ENCODE measurements at regions not wholly inside any gene's neighbourhood (a gene's known extent, or its start where the extent isn't known, plus 50 kb on each side); places are given as distances from the start of the nearest gene placed in this dataset.

DNA sequence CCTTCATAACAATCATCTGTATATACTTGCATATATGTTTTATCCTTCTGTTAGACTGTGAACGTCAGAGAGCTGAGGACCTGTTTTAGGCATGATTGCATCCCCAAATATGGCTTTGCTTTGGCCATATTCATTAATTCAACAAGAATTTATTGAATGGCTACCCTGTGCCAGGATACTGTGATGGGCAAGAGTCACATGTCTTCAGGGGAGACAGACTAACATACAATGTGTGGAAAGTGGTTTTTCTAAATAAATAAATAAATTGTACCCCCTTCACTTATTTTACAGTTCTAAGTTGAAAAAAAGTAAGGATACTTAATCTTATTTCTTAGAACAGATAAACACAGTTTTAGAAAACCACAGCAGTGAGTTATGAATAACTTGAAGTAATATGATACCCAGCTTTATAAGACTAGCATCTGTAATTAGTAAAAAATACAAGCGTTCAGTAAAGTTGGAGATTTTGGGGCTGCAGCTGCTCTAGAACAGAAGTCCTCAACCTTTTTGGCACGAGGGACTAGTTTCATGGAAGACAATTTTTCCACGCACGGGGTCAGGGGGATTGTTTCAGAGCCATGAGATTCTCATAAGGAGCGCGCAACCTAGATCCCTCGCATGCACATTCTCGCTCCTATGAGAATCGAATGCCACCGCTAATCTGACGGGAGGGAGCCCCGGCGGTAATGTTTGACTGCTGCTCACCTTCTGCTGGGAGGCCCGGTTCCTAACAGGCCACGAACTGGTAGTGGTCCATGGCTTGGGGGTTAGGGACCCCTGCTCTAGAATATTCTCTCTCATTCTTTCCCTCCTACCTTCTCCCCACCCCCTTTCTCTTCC is 89.4 kb upstream of the MTPN start:
- no peak for DNase-seq (ENCODE audit: low spot score)

DNA sequence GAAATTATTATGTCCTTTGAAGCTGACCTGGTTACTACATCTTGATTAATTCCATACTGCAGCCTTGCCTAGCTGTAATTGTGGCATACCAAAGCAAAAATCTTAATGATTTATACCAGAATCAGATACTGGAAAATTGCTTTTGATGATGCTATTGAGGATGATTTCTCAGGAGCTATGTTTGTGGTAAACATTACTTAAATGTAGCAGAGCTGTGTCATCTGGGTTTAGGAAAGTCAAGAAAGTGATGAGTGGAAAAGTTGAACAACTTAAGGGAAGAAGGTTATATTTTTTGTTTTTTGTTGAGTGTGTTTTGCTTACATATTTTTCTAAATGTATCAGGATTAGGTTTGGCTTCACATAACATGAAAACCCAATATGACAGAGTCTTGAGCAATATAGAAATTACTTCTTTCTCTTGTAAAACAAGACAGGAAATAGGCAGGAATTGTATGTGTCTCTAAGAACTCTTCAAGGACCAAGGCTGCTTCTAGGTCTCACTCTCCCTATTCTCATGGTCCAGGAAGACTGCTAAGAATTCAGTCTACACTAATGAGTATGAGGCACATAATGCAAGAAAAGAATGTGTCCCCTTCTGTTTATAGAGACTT is 87.6 kb upstream of the MTPN start:
- DNase-seq (ENCODE audit: low spot score) = no peak

DNA sequence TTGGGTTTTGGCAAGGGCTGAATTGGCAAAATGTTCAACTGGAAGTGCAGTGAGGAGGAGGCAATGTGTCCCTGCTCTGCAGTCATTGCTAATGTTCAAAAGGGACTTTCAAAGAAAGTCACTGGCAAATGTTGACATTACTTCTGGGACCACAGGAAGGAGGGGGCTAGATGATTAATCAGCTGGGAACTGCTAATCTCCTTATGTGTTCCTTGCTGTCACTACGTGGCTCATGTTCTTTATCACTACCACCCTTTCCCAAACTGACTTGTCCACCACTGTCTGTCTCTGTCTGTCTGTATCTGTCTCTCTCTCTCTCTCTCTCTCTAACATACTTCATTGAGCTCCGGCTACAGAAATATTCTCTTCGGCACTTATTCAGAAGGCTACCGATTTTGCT is 86.9 kb upstream of the MTPN start:
- no peak for DNase-seq (ENCODE audit: low spot score)

DNA sequence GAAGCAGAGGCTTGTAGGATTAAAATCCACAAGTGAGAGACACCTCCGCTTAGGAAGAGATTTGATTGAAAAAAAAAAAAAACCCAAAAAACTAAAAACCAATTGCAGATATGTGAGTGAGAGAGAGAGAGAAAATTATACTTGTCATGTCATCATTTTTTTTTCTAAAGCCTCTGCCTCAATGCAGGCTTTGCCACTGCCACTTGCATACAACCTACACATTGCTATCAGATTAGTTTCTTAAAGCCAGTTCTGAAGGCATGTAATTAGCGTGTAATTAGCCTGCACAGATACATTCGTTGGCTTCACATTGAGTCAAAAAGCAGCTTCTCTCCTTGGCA is 86.1 kb upstream of the MTPN start:
- no peak for DNase-seq (ENCODE audit: low spot score)

DNA sequence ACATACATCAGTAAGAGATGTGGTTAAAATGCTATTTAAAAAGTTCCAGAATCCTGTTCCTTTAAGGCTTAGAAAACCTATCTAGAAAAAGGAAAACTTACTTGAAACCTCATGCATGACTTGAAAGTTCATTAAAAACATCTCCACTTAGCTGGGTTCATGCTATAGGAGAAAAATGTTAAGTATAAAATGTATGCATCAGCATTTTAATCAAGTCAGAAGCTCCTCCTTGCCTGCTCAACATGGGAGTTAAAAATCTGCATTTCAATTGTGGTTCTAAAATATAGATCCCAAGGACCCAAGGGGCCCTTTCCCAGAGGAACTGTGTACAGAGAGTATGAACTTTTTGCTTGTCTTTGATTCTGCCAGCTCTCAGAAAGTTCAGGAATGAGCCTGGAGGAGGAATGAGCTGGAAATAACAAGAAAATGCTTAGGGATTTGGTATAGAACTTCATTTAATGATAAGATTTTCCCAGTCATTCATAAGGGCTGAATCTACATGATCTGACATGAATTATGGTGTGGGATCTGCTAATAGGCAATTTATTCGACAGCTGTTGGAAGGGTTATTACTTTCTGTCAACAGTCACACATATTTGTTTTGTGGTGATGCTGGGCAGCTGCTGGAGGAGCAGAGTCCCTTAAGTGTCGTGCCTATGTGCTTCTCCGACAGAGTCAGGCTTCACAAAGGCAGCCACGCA is 85.6 kb upstream of the MTPN start:
- no peak for DNase-seq (ENCODE audit: low spot score)

DNA sequence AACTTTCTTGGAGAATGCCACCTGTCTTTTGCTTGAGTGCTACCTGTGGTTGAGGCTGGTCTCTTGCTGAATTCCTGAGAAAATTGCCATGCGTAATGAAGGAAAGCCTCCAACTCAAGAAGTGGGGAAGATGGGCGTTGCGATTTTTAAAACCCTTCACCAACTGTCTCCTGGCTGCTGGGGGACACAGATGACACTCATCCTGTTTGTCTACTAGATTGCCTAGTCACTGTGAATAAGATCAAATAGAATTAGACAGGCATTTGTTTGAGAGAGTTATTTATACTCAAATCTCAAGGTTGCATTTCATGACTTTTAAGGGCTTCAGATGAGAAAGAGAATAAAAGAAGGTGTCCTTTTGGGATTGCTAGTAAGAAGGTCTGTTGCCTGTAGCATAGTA is 84.3 kb upstream of the MTPN start:
- DNase-seq (ENCODE audit: low spot score) = no peak

DNA sequence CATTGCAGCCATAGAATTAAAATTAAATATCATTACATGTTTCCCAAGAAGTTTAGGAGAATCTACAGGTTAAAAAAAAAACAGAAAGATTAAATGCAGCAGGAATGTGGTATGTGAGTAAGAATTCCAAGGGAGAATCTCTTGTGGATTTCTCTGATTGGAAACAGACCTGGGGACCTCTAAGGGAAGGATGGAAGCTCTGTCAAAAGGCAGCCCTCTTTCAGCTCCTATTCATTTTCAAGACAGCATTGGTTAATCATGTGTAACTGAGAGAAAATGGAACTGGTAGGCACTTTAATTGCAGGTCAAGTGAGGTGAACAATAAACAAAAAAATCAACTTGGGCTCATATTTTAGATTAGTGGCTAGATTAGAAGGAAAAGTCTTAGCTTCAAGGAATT is 81.4 kb upstream of the MTPN start:
- DNase-seq (ENCODE audit: low spot score) = no peak

DNA sequence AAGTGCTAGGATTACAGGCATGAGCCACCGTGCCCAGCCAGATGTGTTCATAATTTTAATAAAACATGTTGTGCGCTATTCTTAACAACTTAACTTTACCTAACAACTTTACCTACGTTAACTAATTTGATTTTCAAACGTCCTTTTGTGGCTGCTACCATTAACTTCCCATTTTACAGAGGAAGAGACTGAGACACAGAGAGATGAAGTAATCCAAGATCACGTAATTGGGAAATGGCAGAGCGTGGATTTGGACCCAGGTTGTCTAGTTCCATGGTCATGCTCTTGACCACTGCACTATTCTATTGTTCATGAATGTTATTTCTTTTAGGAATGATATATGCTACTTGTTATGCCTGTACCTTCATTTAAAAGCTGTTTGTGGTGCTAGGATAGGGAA is 80.3 kb upstream of the MTPN start:
- DNase-seq (ENCODE audit: low spot score) = no peak

DNA sequence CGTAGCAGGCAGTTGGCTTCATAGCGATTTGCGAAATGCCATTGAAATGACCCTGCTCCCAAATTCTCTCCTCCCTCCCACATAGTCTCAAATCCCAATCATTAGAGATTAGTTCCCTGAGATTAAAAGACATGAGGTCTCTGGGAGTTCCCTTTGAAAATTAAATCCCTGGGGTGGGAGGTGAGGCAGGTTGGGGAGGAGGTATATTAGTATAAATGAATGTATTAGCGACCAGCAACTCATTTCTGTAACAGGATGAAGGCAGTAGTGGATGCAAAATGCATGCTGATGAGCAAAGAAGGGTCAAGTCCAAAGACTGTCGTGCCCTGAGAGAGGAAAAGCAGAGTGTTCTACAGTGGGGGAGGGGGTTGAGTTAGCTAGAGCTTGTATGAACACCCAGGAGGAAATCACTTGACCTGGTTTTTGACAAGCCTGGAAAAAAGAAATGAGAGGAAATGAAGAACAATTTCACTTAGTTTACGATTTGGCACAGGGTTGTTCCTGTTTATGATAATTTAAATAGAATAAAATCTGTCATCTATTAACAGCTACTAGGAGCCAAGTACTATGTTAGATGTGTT is 79.6 kb upstream of the MTPN start:
- peak; percentile 19 for DNase-seq (ENCODE audit: low spot score)

DNA sequence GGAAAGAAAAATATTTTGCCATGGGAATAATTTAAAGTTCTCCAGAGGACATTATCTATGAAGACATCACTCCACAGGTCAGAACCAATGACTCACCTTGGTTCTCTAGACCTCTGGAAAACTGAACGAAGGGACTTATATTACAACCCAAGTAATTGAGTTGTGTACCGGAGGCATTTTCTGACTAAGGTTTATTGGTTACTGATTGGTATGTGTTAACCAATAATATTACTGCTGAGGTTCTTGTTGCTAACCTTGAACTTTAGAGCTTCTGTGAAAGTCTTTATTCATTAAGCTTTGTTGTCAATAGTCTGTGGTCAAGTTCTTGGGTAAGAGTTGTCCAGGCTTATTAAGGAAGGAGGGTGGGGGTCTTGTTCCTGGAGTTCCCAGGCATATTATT is 78.1 kb upstream of the MTPN start:
- no peak for DNase-seq (ENCODE audit: low spot score)

DNA sequence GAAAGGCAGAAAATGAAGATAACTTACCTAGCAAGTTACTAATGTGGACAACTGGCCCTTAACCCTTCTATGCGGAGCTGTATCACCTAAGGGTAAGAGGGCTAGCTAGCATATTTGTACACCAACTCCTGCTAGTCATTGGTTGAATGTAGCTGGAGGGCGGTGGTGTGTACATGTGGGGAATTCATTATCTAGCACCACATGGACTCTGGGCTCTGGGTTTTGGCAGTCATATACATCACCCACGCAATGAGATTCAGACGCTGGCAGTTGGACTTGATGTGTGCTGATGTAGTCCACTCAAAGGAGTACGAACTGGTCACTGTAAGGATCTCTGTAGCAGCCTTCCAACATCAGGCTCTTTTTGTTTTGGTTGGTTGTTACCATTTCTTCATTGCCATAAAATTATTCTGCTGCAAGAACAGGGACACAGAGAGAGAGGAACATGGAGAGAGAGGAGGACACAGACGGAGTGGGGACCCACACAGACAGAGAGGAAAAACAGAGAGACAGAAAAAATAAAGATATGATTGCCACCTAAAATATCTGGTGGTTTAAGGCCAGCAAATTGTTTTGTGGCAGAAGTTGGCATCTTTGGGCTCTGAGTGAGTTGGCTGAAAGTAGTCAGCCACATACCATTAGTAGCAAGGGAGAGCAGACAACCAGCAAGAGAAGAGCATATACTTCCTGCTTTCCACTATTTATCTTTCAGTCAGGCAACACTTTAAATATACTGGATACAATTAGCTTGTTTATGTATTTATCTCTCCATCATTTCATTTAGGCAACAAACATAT is 76.7 kb upstream of the MTPN start:
- DNase-seq (ENCODE audit: low spot score) = no peak

DNA sequence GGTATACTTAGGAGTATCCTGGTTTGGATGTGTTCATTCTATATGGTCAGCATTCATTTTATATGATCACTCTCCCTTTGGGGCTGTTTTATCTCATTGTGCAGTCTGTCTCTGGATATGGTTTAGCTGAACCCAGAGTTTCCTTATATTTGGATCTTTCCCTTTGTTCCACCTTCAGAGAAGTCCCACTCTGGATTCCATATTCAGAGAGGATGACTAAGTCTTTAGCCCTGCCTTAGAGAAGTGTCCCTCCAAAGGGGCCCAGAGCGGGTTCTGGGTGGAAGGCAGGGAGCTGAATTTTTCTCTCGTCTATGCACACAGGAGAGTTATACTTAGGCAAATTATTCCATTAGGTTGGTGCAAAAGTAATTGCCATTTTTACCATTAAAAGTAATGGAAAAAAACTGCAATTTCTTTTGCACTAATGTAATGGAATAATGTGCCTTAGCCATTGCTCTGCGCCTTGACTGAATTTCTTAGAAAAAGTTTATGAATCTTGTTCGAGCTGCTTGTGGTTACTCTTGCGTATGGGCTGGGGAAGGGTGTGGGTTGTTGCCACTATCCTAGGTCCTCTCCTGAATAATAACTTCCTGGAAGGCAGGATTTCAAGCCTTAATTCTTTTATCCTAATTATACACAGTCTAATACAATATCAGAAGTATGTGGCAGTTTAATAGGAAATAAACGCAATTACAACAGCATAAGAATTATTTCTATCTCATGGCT is 74.2 kb upstream of the MTPN start:
- no peak for DNase-seq (ENCODE audit: low spot score)

DNA sequence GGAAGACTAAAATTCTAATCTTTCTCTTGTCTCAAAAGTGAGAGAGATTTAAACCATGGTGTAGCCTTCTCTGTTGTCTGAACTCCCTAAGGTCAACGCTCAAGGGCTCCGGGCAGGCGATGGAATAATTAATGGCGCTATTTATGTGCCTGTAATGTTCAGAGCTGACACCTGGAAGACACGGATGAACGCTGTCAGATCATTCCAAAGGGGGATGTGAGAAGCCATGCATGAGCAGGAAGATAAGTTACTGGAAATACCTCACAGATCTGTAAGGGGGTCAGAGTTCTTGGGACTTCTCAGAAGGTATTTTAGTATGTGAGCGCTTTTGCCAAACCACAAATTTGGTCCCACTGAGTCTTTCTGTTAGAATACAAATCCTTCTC is 73.3 kb upstream of the MTPN start:
- DNase-seq (ENCODE audit: low spot score) = no peak

DNA sequence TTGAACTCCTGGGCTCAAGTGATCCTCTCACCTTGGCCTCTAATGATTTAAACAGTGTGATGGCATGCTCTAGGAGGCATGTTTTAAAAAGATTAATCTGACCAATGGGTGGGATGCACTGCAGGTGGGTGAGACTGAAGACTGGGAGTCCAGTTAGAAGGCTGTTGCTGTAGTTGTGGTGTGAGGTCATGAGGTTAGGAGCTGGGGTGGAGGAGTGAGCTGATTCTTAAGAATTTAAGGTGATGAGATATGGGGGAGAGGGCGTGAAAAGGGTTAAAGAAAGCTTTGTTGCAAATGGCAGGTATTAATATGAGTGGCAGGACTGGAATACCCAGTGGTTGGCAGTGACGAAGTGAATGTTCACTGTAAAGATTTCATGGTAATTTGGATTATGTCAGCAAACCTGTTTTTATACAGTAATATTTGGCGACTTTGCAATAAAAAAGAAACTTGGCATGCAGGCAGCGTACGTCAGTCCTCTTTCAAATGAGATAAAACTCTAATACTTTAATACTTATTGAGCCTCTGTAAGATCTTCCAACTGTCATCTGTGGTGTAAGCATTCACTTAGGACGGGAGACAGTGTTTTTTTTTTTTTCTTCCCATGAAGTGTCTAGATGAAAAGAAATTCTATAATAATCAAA is 72.8 kb upstream of the MTPN start:
- no peak for DNase-seq (ENCODE audit: low spot score)

DNA sequence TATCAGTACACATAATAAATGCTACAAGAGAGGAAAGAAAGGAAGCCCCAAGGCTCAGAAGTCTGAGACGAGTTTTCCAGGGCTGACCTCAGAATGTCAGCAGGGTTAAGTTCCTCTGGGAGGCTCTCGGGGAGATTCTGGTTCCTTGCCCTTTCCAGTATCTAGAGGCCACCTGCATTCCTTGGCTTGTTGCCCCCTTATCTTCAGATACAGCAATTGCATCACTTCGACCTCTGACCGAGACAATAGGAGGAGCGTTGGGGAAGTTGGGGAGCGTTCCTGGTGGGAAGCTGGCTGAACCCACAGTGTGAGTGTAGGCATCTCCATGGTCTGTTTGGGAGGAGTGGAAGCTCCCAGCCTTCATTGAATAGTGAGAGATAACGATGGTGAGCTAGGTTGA is 72.0 kb upstream of the MTPN start:
- no peak for DNase-seq (ENCODE audit: low spot score)

DNA sequence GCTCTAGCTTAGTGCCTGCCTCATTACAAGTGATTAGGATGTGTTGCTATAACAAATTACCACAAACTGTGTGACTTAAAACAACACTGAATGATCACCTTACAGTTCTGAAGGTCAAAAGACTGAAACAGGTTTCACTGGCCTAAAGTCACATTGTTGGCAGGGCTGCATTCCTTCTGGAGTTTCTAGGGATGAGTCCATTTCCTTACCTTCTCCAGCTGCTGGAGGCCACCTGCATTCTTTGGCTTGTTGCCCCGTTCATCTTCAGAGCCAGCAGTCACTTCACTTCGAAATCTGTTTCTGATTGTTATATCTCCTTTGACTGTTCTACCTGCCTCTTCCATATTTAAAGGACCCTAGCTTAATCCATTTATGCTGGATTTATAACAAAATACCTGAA is 69.4 kb upstream of the MTPN start:
- DNase-seq (ENCODE audit: low spot score) = no peak

DNA sequence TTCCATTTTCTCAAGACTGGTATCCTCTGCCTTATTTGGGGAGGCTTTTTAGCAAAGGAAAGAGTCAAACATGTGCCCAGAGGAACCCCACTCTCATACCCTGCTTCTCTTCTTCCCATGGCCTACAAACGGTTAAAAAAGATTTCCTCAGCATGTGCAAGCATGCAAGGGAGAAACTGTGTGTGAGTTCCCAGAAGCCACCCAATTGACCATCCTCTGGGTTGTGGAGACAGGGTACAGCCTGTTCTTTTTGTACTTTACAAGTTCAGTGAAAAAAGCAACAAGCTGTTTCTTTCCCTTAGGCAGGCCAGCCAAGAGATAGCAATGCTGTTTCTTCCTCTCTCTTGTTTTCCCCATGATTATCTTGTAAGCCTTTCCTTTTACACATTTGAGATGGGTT is 68.8 kb upstream of the MTPN start:
- no peak for DNase-seq (ENCODE audit: low spot score)

DNA sequence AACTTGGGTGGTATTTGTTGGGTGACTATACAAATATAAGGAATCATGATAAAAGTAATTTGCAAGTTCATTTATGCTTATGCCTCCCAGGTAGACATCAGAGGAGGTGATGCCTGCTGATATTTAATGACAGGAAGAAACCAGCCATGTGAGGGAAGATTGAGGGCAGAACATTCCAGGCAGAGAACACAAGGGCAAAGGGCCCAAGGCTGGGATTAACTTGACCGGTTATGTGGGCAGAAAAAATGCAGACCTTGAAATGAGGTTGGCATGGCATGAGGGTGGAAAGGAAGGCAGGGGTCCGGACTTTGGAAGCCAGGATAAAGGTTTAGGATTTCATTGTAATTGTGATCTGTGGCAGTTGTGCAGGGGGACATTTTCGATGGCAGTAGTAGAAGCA is 68.0 kb upstream of the MTPN start:
- no peak for DNase-seq (ENCODE audit: low spot score)

DNA sequence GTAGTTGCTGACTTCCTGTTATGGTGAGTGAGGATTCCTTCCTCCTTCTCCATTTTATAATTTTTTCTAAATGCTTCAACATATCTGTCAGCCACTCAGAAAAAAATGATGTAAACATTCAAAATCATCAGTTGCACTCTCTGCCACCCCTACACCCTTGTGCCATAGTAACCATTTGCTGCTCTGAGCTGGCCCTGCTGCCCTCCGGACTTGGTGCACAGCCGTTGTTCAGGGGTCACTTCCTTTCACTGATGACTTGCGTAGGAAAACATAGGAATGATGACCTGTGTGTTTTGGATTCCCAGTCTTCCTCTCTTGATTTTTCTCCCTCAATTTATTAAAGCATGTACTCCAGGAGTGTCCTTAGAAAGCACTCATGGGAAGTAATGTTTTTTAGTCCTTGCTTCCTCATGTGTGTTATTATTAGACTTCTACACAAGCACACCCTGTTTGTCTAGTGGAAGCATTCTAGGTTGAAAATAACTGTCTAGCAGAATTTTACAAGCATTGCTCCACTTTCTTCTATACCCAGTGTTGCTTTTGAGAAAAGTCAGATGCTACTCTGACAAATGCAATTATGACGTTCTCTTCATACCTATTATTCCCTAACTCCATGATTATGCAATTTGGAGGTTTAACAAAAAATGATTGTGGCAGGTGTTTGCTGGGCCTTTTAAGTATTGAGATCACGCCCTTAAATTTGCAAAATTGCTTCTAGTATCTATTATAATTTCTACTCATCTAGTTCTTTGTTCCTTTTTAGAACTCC is 62.6 kb upstream of the MTPN start:
- DNase-seq (ENCODE audit: low spot score) = no peak

DNA sequence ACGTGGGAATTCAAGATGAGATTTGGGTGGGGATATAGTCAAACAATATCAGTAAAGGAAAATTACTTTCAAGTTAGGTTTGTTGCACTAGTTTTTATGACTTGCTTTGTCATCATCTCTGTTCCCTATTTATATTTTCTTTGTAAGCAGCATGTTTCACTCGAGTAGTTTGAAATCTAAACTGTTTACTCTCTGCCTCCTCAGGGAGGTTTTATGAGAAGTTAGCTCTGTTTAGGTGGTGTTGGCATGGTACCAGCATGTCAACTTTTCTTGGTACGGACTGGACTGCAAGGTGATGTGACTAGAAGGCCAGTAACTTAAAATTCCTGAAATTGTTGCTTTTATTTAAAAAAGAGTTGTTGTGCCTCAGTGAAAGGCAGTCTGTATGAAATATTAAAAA is 59.2 kb upstream of the MTPN start:
- DNase-seq (ENCODE audit: low spot score) = no peak
